Stimulated activated CD8-positive, alpha-beta memory T cell treated with anti-CD3 and anti-CD28 coated beads, Interleukin-4, amount 100 ng/mL, for 48 hours (primary cell): ENCODE measurements at regions not wholly inside any gene's neighbourhood (a gene's known extent, or its start where the extent isn't known, plus 50 kb on each side); places are given as distances from the start of the nearest gene placed in this dataset.

ENCODE experiments used
- DNase-seq: peaks from one replicate; pipeline ENCODE4 v3.0.0-alpha.2; 2020

DNA sequence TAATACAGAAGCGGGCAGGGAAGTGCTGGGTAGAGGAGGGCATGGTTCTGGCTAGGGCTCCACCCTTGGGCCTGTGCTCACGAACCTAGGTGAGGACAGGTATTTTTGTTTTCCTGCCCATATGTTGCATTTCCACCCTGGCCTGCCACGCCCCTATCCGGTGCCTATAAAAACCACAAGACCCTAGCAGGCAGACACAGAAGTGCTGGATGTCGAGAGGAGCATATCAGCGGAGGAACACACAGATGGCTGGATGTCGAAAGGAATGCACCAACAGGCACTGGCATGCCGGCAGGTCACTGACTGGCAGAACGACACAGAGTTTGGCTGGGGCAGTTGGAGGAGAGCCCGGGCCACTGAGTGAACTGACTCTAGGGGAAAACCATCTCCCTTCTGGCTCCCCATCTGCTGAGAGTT is 316.6 kb upstream of the BOD1L1 start:
- DNase-seq = no peak

DNA sequence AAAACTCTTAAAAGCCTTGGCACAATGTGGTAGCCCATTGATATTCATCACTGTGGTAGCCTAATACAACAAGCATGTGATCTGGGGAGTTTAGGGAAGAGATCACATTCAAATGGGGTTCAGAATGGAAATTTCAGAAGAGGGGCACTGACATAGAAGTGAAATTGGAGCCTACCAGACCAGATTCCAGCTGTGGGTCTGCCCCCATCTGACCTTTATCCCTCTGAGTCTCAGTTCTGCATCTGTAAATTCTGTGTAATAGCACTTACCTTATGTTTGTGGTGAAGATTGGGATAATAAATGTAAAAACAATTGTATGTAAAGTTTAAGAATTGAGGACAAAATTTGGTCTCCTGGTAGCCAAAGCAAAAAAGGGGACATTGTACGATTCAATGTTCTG is 320.4 kb upstream of the BOD1L1 start:
- DNase-seq = no peak

DNA sequence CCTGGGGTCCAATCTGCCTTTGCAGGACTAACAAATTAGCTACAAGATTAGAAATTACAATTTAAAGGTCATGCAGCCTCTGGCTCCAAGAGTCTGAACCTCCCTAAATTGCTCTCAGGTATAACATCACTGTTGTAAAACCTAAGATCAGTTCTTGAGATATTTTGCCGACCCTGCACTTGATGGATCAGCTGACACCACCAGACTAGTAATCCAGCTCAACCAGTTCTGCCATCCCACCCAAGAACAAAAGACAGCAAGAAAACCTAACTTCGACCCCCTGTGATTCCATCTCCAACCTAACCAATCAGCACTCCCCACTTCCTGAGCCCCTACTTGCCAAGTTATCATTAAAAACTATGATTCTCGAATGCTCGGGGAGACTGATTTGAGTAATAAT is 323.0 kb upstream of the BOD1L1 start:
- no peak for DNase-seq

DNA sequence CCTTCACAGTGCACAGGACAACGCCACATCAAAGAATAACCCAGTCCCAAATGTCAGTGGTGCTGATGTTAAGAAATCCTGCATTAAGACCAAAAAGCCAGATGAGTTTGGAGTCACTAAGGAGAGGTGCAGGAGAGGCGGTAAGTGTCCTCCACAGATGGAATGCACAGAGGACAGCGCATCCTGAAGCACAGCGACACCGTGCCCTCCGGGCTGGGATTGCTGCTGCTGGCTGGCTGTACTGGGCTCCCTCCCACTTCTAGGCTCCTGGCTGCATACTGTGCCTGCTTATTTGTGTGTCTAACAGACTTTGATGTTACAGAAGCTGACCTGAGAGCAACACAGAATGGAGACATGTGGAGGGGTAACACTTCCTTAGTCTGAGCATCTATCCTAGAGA is 325.6 kb upstream of the BOD1L1 start:
- no peak for DNase-seq

DNA sequence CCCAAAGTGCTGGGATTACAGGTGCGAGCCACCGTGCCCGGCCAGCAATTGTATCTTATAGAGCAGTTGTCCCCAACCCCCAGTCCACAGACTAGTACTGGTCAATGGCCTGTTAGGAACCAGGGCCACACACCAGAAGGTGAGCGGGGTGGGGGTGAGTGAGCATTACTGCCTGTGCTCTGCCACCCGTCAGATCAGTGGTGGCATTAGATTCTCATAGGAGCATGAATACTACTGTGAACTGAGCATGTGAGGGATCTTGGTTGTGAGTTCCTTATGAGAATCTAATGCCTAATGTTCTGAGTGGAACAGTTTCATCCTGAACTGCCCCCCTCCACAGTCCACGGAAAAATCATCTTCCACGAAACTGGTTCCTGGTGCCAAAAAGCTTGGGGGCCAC is 328.0 kb upstream of the BOD1L1 start:
- no peak for DNase-seq

DNA sequence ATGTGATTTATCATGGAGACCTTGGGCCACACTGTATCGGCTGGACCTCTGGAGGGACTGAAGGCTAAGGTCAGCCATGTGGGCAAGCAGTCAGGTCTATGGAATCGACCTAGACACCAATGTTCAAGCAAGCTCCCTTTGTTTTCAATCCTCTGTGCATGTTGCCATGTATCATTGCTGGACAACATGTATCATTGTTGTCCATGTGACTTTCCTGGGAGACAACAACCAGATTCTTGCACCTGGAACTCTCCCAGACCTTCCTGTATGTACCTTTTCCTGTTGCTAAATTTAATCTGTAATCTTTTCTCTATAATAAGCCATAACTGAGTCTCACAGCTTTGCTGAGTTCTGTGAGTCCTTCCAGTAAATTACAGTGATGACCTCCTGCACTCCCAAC is 329.4 kb upstream of the BOD1L1 start:
- no peak for DNase-seq

DNA sequence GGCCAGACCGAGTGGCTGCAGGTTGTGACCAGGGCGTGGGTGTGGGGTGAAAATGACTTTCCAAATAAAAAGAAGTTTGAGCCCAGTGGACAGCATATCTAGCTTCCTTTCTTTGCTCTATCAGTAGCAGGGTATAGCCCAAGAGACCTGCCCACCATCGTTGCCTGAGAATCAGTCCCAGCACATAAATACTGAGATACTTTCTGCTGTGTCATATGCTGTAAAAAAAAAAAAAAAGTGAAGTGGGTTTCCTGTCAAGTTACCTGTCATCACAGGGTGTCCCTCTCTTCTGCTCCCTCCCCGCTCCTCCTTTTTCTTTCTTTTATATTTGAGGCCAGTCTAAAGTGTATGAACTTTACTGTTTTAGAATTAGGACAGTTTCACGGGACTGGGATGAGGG is 330.3 kb upstream of the BOD1L1 start:
- no peak for DNase-seq

DNA sequence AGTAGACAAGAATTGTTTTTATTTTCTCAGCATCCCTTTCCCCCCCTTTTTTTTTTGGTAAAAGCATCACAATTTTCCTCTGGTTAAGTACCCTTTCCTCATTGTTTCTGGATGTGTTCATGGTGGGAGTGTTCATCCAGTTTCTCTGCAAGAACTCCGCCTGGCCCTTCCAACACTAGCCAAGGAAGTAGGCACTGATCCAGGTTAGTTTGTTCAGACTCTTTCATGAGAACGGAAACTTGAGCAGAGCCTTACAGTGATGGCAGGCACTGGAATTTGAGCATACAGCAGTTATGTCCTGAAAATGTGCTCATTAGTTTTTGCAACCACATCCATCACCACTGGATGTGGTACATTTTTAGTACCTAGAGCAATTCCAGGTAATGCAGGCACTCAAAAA is 336.1 kb upstream of the BOD1L1 start:
- no peak for DNase-seq

DNA sequence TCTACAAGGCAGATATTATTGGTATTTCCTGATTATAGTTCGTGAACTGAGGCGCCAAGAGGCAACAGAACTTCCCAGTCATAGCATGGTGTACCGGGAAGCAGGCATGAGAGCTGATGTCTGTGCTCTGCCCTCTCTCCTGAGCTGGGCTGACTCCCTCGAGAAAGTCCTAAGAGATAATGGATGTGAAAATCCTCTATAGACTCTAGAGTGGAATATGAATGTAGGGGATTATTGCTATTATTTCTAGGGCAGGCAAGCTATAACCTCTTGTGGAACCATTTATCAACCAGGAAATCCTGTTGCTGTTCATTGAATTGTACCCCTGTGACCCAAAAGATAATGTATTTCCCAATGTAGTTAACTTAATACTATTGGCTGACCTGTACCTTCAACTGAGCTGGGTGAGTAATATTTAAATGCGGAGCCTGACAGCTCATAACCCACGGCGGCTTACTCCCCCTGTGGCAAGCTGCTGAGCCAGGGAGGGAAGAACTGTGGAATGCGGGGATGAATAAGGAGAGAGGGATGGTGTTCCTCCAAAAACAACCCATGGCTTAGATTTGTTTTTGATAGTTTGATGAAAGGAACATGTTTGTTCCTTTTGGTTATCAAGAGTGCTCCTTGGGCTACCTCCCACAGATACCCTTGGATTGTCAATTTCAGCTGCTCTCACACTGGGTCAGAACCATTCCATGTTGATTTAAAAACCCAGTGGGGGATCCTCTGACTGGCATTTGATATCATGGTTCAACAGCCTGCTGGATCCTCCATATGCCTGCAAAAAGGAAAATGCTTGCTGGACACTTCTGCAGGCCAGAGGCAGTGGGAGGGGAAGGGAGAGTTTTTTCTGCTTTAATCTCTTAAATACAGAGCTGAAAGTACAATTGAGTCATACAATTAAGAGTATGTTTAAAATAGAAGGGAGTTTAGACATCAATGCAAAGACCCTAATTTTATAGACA is 339.0 kb upstream of the BOD1L1 start:
- no peak for DNase-seq

DNA sequence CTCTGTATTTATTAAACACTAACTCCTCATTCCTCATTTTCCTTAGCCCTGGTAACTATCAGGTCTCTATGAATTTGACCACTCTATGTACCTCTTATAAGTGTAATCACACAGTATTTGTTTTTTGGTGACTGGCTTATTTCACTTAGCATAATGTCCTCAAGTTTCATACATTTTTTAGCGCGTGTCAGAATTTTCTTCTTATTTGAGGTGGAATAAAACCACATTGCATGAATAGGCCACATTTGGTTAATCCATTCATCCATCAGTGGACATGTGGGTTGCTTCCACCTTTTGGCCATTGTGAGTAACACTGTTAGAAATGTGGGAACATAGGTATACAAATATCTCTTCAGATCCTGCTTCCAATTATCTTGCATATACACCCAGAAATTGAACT is 341.2 kb upstream of the BOD1L1 start:
- DNase-seq = no peak

DNA sequence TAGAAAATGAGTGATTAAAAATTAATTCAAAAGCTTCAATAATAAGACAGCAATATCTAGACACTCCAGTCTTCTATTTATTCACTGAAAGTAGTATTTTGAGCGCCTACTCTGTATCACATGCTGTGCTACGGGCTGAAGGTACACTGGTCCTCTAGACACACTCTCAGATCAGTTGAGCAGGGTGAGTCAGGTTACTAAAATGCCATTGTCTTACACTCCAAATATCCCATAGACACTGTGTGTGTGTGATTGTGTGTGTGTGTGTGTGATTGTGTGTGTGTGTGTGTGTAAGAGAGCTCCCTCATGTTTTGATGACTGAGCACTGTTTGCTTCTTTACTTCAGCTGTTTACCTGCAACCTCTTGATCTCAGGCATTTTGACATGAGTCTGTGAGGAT is 342.8 kb upstream of the BOD1L1 start:
- DNase-seq = no peak

DNA sequence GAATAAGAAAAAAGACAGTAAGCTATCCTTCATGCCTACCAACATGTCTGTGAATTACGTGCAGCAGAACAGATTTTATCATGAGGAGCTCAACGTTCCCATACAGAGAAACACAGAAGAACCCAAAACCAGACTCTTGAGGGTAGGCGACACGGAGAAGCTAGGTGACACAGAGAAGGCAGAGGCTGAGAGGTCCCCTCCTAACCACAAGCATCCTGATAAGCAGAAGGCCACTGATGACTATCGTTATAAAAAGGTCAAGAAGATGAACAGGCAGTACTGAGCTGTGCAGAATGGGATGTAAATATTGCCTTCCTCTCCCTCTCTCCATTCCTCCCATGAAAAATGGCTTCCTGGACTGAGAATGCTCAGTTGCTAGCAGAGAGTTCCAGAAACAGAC is 350.2 kb upstream of the BOD1L1 start:
- DNase-seq = no peak

DNA sequence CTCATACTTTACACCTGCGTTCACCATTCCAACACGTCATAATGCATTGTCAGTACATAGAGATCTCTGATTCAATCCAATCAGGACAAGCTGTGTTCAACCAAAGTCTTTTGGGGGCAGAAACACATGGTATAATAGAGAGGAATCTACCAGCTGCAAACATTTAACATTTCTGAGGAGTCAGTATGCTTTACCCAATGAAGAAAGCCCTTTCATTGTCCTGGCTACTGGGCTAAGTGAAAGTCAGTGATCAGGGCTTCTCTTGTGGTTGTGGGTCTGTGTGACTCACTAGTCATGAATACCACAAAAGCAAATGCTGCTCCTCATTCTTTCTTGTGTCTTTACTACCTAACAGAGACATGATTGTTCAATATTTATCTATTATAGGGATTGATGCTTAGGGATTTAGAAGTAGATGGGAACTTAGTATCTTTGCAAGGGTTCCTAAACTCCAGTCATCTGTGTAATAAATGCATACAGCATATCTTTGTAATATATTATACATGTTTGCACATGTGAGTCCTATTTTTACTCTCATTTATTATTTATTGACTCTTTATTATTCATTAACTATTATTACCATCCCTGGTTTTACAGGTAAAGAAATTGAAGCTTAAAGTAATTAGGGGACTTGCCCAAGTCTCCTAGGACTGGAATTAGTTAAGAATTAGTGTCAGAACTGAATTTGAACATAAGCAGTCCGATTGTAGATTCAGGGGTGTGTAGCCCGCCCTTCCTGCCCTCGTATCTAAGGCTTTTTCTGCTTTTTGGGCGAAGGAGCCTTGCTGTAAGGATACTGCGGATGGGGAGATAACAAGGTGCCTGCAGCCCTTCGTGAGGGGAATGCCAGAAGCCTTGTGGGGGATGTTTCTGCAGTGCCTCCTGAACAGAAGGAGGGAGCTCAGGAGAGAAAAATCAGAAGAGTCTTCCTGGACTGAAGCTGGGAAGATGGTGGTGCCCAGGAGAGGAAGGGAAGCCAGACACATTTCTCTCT is 353.1 kb upstream of the BOD1L1 start:
- no peak for DNase-seq

DNA sequence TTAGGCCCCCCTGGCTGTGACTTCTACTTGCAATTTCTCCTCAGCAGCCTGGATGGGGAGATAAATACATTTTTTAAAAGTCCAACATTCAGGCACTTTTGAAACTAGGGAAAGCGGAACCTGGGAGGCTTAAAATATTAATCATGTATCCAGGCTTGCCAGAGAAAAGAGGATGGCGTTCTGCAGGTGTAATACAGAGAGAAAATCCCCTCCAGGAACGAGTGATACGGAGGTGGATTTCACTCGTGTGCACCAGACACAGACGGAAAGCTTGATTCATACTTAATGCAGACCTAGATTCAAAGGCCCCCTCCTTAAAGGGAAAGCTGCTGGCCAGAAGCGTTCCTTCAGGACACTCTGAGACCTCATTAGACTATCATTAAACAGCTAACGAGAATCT is 354.0 kb upstream of the BOD1L1 start:
- no peak for DNase-seq

DNA sequence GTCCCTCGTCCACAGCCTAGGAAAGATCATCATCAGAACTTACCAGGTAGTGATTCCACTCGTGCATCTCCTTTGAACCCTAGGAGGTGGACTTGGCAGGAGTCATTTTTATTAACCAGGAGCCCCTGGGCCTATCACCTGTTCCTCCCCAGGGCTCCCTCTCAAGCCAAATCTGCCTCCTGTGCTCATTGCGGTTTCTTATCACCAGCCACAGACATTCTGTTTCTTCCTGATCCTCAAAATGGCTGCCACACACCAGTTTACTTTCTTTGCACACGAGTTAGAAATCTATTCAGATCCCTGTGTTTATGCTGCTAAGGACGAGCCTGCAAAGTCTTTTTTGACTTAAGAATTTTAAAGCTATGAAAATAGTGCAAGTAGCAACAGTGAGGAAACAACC is 354.5 kb upstream of the BOD1L1 start:
- DNase-seq = no peak

DNA sequence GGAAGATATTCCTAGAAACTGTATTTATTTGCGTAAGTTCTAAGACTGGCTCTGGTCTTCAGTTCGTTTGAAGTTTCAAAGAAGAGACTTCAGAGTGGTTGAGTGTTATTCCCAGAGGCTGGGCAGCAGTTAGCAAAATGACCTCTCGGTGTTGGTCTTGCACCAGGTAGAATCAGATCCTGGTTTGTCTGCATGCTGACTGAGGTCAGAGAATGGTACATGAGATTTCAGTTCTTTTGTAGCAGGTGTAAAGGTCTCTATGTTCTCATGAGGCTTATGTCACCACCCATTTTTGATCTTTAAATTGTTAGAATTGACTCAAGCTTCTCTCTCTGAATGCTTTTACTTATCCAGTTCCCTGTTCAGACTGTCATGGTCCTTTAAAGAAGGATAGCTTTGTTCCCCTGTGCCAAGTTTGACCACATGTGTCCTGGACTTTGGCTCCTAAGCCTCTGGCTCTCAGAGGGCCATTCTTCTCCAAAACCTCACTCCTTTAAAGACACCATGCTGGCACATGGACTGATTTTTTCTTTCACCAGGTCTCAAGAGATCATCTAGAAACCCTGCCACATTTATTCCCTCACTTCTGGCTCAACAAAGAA is 355.8 kb upstream of the BOD1L1 start:
- DNase-seq = no peak

DNA sequence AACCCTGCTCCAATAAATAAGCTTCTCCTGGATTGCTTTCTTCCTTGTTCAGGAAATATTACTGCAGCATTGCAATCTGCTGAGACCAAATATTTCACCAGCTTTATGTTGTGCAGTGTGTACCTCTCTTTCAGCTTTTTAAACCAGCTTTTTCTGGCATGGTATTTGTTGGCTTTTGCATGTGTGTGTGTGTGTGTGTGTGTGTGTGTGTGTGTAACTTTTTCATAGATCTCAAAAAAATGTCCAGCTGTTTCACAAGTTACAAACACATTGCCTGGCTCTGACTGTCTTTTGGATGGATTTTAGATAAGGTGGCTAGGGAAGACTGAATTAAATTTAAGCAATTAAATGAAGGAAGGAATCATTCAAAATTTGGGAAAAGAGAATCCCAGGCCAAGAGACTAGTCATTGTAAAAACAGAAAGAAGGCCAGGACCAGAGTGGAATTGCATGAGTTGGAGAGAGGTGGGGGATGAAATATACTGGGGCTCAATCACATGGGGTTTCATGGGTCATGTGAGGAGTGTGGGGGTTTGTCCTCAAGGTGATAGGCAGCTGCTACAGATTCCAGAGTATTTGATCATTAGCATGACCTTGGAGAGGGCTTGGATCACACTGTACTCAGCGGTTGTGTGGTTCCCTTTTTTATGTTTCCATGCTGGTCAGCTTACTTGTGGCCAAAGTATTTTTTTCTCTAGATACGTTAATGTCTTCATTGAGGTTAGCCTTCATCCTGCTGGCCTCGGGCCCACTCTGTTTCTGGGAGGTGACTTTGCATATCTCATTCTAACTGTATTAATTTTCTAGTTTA is 357.7 kb upstream of the BOD1L1 start:
- DNase-seq = no peak

DNA sequence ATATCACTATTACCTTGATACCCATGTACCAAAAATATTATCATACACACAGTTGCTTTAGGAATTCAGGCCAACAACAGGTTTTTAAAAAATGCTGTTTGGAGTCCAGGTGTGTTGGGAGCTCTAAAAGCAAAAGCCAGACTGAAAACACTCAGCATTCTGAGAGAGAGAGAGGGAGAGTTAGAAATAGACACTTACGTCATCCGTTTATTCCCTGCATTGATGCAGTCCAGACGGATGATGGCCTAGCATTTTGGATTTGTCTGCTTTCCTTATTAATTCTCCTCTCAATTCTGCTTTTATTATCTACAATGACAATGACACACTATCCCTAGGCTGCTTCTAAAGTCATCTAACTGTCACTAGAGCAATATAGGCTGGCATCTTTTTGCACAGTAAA is 358.3 kb upstream of the BOD1L1 start:
- no peak for DNase-seq

DNA sequence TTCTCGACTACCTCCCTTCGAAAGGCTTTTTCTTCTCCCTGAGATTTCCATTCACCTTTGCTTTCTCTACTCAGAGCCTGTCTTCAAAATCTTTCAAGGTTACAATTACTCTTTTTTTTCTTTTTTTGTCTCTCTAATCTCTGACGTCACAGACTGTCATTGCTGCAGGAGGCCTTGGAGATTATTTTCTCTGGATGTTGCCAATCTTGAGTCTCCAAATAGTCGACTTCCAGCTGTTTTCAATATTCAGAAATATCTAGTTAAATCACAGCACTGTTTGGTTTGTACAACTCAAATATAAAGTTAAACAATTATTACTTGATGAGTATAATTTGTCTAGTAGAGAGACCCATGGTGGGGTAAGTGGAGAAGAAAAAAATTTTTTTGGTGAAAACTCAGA is 359.0 kb upstream of the BOD1L1 start:
- no peak for DNase-seq

DNA sequence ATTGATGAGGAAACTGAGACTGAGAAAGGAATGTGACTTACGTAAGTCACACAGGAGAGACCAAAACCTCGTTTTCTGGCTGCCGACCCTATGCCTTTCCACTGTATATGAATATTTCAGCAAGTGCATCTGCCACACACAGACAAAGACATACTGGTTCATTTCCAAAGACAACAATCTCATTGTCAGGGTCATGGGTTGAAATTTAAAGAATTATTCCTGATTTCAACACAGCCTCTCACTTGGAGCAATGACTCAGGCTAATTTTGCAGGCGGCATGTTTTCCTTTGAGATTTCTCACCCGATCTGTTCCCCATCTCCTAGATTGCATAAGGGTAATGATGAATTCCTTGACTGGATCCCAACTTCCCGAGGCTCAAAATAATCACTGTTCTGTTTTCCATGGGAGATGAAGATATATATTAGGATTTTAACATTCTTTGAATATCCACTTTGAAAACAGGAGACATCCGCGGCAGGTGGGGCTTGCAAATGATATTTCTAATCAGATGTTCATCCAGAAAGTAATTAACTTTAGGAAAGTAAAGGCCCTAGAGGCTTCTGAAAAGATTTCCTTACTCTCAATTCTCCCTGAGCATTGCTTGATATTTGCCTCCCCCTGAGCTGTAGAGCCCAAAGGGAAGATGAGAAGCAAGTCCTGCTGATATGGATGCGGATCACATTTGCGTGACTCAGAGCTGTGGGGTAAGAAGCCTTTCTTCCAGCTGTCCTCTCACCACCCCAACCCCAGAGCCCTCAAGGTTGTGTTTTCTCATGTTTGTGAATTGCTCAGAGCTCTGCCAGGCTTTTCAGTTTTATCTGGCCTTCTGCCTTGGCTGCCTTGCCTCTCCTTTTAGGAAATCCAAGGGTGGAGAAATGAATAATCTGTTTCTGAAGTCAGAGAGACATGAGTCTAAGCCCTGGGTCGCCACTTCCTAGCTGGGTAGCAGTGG is 361.1 kb upstream of the BOD1L1 start:
- DNase-seq = no peak

DNA sequence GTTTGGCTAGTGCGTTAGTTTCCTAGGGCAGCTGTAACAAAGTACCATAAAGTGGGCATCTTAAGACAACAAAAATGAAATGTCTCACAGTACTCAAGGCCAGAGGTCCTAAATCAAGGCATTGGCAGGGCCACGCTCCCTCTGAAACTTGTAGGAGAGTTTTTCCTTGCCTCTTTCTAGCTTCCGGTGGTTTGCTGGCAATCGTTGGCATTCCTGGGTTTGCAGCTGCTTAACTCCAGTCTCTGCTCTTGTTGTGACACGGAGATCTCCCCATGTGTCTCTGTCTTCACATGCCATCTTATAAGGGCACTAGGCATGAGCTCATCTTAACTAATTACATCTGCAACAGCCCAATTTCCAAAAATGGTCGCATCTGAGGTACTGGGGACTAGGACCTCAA is 362.0 kb upstream of the BOD1L1 start:
- DNase-seq = no peak
